ENCODE measurements at regions not wholly inside any gene's neighbourhood (a gene's known extent, or its start where the extent isn't known, plus 50 kb on each side); places are given as distances from the start of the nearest gene placed in this dataset.

- DNase-seq (ENCODE audit: low read depth) = no peak
- H3K4me3 ChIP-seq (ENCODE audit: low read depth, low read length) = no peak overlapping the region
- TF ChIP-seq CTCF (IDR thresholded peaks at IDR 0.05; ENCODE audit: insufficient read depth, low read depth, low read length, missing control alignments) = no peak
These were observed 674.3 kb downstream of the TMEM121 start for GRCh38 chr14:106200541-106201315.

- no peak for TF ChIP-seq CTCF (IDR thresholded peaks at IDR 0.05; ENCODE audit: insufficient read depth, low read depth, low read length, missing control alignments)
- no peak overlapping the region for H3K4me3 ChIP-seq (ENCODE audit: low read depth, low read length)
- DNase-seq (ENCODE audit: low read depth) = no peak
These were observed 675.0 kb downstream of the TMEM121 start for GRCh38 chr14:106201376-106201775.

- H3K4me3 ChIP-seq (ENCODE audit: low read depth, low read length) = no peak overlapping the region
- no peak for DNase-seq (ENCODE audit: low read depth)
- TF ChIP-seq CTCF (IDR thresholded peaks at IDR 0.05; ENCODE audit: insufficient read depth, low read depth, low read length, missing control alignments) = no peak
These were observed 677.1 kb downstream of the TMEM121 start for GRCh38 chr14:106203438-106203837.

- H3K4me3 ChIP-seq (ENCODE audit: low read depth, low read length) = no peak overlapping the region
- no peak for TF ChIP-seq CTCF (IDR thresholded peaks at IDR 0.05; ENCODE audit: insufficient read depth, low read depth, low read length, missing control alignments)
- DNase-seq (ENCODE audit: low read depth) = no peak
These were observed 677.7 kb downstream of the TMEM121 start for GRCh38 chr14:106204063-106204462.

- no peak for DNase-seq (ENCODE audit: low read depth)
- H3K4me3 ChIP-seq (ENCODE audit: low read depth, low read length) = no peak overlapping the region
- TF ChIP-seq CTCF (IDR thresholded peaks at IDR 0.05; ENCODE audit: insufficient read depth, low read depth, low read length, missing control alignments) = no peak
These were observed 680.9 kb downstream of the TMEM121 start for GRCh38 chr14:106207316-106207715.

- TF ChIP-seq CTCF (IDR thresholded peaks at IDR 0.05; ENCODE audit: insufficient read depth, low read depth, low read length, missing control alignments) = no peak
- DNase-seq (ENCODE audit: low read depth) = no peak
- H3K4me3 ChIP-seq (ENCODE audit: low read depth, low read length) = no peak overlapping the region
These were observed 682.4 kb downstream of the TMEM121 start for GRCh38 chr14:106208794-106209193.

GRCh38 chr14:106209755-106210154, 683.4 kb downstream of the TMEM121 start:
- TF ChIP-seq CTCF (IDR thresholded peaks at IDR 0.05; ENCODE audit: insufficient read depth, low read depth, low read length, missing control alignments) = no peak
- DNase-seq (ENCODE audit: low read depth) = no peak
- H3K4me3 ChIP-seq (ENCODE audit: low read depth, low read length) = no peak overlapping the region
